HPDE6-E6E7 (cell line): ENCODE measurements at regions not wholly inside any gene's neighbourhood (a gene's known extent, or its start where the extent isn't known, plus 50 kb on each side); places are given as distances from the start of the nearest gene placed in this dataset.

Experiments used
- DNase-seq: peaks from one replicate; pipeline ENCODE4 v3.0.0; 2011; ENCODE audit warnings: missing footprints; ENCODE audit errors: extremely low spot score

DNA sequence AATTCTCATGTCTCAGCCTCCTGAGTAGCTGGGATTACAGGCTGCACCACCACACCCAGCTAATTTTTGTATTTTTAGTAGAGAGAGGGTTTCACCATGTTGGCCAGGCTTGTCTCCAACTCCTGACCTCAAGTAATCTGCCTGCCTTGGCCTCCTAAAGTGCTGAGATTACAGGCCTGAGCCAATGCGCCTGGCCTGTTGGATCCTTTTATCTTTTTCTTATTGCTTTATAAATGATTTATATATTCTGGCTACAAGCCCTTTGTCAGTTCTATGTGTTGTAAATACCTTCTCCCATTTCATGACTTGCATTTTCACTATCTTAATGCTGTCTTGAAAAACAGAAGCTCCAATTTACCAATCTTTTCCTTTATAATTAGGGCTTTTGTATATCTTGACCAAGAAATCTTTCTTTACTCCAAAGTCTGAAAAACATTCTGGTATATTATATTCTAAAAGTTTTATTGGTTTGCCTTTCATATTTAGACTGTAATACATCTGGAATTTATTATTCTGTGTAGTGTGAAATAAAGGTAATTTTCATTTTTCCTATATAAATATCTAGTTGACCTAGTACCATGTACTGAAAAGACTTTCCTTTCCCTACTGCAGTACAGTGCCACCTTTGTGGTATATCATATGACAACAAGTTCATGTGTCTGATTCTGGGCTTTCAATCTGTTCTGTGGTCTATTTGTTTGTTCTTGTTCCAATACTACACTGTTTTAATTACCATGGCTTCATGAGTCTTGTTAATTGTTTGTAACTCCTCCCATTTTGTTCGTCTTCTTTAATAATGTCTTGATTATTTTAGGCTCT, 52.9 kb upstream of the RNU6-1 start:
- no peak for DNase-seq

DNA sequence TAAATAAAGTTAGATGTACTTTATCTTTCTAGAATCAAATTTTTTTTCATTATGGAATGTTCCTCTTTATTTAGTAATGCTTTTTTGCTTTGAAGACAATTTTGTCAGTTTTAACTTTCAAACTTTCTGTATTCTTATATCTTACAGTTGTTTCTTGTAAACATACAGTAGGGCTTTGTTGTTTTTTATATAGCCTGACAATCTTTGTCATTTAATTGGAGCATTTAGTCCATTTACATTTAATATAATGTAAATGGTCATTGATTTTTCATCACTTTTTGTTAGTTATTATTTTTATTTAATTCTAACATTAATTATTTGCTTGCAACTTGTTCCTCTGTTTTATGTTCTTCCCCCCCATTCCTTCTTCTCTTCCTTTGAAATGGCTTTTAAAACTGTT, 55.4 kb upstream of the RNU6-1 start:
- DNase-seq: no peak

DNA sequence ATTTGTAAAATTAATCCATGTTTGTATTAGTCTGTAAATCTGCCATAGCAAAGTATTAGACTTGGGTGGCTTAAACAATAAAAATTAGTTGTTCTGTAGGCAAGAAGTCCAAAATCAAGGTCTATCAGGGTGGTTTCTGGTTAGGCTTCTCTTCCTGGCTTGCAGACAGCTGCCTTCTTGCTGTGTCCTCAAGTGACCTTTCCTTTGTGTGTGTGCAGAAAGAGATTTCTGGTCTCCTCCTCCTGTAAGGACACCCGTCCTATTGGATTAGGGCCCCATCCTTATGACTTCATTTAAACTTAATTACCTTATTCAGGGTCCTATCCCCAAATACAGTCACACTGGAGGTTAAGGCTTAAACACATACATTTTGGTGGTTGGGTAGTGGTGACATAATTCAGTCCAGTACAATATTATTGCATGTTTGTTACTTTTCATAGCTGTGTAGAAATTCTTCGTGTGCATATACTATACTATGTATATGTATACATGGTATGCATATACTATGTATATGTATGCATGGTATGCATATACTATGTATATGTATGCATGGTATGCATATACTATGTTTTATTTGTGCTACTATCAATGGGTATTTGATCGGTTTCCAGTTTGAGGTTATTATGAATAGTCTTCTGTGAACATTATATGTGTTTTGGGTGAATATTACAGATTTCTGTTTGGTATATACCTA, 57.9 kb upstream of the RNU6-1 start:
- no peak for DNase-seq

- no peak for DNase-seq
Measured at GRCh38 chr15:67899596-67900283, 59.9 kb upstream of the RNU6-1 start.

- DNase-seq: no peak
Measured at GRCh38 chr15:67900621-67901147, 60.8 kb upstream of the RNU6-1 start.

DNA sequence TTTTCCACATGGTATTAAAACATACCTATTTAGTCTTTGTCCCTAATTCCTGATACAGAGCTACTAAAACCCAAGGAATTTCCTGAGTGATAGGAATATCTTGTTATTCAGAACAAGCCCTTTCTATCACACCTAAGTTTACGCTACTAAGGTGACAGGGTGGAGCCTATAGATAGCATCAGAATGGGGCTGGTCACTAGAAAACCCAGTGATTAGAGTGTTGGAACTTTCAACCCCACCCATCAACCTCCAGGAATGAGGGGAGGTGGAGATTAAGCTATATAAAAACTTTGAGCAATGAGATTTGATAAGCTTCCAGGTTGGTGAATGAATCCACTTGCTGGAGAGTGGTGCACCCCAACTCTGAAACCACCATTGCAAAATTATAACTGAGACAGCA, 62.1 kb upstream of the RNU6-1 start:
- DNase-seq: no peak

- no peak for DNase-seq
Measured at GRCh38 chr15:67902579-67903009, 62.7 kb upstream of the RNU6-1 start.

DNA sequence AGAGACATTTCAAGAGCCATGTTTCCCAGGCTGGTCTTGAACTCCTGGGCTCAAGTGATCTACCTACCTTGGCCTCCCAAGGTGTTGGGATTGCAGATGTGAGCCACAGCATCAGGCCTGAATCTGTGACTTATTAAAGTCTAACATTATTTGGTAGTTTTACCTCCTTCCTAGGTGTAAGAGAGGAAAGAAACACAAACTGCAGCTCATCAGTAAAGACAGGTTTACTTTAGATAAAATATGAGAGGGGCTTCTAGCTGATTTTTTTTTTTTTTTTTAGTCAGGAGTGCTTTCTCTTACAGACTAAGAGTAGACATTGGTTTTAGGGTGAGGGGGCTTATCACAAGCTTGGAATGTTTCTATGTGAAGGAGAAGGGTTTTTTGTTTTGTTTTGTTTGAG, 63.9 kb upstream of the RNU6-1 start:
- DNase-seq: no peak

DNA sequence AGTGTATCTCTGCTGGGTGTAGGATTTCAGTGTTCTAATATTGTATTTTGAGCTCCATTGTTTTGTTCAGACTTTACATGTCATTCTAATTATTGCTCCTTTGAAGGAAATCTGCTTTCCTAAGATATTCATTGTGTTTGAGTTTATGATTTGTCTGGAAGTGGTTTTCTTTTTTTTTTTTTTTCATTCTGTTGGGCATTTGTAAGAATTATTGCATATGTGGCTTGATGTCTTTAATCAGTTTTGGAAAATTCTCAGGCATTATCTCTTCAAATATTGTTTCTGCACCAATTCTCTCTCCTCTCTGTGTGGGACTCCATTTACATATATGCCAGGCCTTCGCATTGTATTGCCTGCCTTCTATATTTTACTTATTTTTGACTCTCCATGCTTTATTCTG, 65.8 kb upstream of the RNU6-1 start:
- no peak for DNase-seq

DNA sequence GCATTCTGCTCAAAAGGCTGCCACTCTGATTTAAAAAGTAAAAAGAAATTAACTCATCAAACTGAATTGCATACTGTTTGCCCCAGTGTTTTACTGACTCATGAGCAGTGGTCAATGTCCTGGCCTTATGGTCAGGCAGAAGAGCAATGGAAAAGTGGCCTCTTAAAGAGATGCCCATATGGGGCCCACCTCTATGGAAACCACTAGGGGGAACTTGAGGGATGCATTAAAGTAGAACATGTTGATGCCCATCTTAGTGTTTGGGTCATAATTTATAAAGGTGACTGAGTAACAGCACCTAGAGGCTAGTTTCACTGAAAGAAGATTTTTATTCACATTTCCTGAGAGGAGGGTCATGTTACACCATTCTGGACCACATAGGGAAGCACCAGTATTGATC, 66.5 kb upstream of the RNU6-1 start:
- DNase-seq: no peak

DNA sequence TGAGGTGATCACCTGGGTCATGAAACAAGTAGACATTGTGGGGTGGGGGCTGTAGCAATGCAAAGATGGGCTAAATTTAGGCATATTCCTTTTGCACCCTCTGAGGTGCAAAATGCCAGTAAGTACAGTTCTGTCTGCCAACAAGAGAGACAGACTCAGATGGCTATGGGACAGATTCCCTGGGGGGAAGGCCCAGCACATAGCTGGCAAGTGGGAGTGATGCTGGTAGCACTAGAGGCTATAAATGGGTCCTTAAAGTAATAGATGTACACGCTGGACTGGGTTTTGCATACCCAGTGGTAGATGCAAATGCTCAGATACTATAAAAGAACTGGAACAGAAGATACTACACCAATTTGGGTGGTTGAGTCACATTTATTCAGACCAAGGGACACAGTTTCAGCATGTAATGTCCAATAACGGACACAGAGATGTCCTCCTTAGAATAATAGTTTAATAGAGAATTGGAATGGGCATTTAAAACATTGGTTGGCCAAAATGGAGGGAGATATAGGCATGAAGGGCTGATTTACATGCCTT, 67.4 kb upstream of the RNU6-1 start:
- DNase-seq: no peak

GRCh38 chr15:67908756-67909155, 68.9 kb upstream of the RNU6-1 start:
- DNase-seq: no peak

DNA sequence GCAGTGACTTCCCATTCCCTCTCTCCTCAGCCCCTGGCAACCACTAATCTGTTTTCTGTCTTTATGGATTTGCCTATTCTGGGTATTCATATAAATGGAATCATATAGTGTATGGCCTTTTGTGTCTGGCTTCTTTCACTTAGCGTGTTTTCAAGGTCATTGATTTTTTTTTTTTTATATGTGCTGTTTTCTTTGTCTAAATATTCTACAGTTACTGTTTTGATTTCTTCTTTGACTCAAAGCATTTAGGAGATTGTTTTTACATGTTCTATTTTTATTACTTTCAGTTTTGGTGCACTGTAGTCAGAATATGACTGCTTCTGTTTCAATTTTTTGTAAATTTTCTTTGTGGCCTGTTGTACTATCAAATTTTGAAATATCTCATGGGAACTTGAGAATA, 71.9 kb upstream of the RNU6-1 start:
- DNase-seq: no peak

DNA sequence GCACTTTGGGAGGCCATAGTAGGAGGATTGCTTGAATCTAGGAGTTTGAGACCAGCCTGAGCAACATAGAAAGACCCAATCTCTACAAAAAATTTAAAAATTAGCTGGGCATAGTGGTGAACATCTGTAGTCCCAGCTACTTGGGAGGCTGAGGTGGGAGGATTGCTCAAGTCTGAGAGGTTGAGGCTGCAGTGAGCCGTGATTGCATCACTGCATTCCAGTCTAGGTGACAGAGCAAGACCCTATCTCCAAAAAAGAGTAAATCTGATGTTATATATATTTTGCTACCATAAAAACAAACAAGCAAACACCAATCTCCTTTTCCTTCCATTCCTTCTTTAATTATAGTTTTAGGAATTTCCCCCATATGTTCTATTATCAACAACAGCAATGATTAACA, 74.2 kb upstream of the RNU6-1 start:
- DNase-seq: no peak

GRCh38 chr15:67914537-67915460, 75.0 kb upstream of the RNU6-1 start:
- no peak for DNase-seq

DNA sequence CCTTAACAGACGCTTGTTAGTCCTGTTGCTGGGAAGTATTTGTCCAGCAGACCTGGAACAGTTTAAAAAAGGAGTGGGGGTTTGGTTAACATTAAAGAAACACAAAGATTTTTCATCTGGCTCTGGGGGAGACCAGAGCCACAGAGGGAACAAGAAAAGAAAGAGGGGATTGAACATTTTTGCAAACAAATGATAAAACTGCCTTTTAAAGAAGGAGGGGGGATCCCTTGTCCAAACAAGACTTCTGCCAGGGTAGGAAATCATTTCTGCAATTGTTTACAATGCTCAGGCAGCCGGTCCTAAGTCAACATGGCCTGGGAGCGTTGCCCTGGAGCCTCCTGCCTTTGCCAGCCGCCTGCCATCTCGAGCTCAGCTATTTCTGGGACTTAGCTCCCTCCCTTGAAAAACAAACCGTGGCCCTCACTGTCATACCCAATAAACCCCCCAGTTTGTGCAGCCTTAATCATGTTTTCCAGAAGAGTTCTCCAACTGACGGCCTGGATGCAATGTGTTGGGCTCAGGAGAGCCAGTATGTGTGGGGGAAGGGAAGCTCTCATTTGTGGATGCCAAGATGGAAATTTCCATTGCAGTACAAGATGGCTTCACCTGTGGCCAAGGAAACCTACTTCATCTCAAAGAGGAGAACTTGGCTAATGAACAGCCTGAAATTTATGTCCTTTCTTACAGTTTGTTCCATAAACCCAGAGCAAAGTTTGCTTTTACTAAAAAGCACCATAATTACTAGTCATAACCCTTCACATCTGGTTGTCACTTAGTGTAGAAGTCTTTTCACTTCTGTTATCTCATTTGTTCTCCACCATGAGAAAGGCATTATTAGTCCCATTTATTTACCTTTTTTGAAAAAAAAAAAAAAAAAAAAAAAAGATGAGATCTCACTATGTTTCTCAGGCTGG, 75.9 kb upstream of the RNU6-1 start:
- no peak for DNase-seq

DNA sequence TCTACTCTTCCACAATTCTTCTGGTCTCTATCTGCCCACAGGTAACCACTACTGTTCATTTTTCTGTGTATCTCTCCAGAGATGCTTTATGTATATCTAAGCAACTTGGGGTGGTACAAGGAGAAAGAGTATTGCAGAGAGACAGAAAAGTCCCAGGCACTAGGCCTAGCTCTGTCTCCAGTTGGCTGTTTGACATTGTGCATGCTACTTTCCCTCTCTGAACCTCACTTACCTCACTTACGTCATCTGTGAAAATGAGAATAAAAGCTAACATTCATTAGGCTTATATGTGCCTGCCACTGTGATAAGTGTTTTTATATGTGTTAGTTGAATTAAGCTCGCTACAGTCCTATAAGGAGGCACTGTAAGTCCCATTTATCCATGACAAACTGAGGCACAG, 76.7 kb upstream of the RNU6-1 start:
- no peak for DNase-seq

DNA sequence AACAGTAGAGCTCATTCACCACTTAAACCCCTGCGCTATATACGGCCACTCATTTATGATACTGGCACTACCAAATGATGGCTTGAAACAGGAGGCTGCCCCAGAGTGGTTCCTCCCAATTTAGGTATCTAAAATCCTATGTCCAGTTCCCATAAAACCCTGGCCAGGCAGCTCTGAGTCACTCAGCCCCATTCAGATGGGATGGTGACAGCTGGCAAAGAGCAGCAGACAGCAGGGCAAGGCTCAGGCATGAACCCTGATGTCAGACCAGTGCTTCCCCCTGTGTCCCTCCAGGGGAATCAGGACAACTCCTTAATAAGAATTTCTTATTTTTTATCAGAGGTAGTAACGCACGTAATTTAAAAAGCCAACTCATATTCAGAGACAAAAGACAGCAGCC, 77.2 kb upstream of the RNU6-1 start:
- no peak for DNase-seq

GRCh38 chr15:67917636-67918035, 77.8 kb upstream of the RNU6-1 start:
- DNase-seq: no peak

DNA sequence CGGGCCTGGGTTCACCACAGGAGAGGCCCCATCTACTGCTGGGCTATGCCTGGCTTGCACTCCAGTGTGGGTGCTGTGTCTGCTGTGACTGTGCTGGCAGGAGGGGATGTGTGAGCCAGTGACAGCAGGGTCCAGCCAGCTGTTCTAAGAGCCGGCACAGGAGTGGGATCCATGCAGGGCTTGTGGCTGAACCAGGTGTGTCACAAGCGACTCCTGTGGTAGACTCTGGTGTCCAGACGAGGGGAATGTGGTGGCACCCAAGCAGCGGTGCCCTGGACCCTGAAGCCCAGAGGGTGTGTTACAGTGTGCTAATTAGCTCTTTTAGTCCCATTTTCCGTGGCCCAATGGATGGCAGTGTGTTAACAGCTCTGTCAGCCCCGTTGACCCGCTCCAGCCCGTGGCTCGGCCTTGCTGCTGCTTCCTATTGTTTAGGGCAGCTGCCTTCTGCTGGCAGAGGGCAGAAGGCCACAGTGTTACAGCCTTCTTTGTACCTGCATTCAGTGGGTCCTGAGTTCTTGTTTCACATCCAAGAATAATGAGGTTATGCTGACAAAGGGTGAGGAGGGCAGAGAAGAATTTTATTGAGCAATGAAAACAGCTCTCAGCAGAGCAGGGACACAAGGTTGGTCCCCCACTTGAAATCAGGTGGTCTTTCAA, 78.5 kb upstream of the RNU6-1 start:
- no peak for DNase-seq
